ENCODE measurements at regions not wholly inside any gene's neighbourhood (a gene's known extent, or its start where the extent isn't known, plus 50 kb on each side); places are given as distances from the start of the nearest gene placed in this dataset.

GRCh38 chr7:25308246-25308645 is 80.0 kb upstream of the NPVF start:
- no peak overlapping the region for H3K4me3 Mint-ChIP-seq
- POLR2A ChIA-PET = no interaction called here
- CTCF ChIA-PET = no interaction called here

DNA sequence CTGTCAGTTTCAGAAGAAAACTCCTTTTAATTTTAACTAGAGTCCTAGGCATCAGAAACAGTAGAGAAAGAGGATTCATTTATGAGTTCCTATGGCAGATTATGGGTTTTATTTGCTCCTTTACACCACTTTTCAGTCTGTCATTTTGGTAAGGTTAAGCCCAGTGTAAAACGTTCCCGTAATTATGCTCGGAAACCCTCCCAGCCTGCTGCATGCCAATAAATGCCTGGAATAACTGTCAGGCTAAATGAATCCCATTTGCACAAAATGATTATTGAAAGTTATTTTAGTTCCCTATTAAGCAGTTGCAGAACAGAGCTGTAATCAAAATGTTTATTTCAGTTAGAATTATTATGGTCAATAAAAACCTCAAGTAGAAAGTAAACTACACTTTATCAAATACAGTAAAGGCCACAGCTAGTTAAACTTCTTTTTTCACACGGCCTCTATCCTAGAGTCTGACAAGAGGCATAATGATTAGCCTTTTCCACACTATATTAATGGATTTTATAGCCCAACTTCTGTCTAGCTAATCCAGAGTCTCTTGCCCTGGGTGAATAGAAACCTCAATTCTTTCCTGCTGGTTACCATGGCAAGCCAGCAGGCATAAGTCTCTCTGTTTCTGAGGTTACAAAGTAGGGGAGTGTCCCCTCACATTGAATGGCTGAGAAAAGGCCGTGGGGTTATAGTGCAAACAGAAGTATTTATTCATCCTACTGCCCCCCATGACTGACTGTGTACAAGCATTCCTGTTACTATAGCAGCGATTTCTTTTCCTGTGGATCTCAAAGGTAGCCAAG is 80.8 kb upstream of the NPVF start:
- no peaks in the 10 kb centered on the region for H3K4me1 Mint-ChIP-seq (ENCODE audit: low read depth)
- H3K27me3 ChIP-seq (ENCODE audit: control insufficient read depth in 1 of 2, insufficient read depth in 2 of 2, low read length in 2 of 2) = no peaks in the 10 kb centered on the region
- TF ChIP-seq CTCF (IDR thresholded peaks at IDR 0.05) = no peak
- no peak overlapping the region for H3K4me3 Mint-ChIP-seq
- intact Hi-C loops (cut with DNase I, micrococcal nuclease) = no loop called here
- DNase-seq (no peak), ATAC-seq (ENCODE audit: poor library complexity) (no peak)
- POLR2A ChIA-PET = no interaction called here
- H3K4me1 ChIP-seq (ENCODE audit: insufficient read depth, low read length) = no peaks in the 10 kb centered on the region
- no peaks in the 10 kb centered on the region for H3K9me3 ChIP-seq (ENCODE audit: control insufficient read depth in 1 of 2, insufficient read depth in 1 of 2, low read length in 2 of 2)
- H3K27ac Mint-ChIP-seq = no peak overlapping the region
- H3K36me3 Mint-ChIP-seq (ENCODE audit: low read depth) = no peaks in the 10 kb centered on the region
- H3K27ac ChIP-seq (ENCODE audit: low read depth in 1 of 2, low read length in 2 of 2) = no peak overlapping the region
- peaks cover 4% of the 10 kb centered on the region for H3K27me3 Mint-ChIP-seq
- no peaks in the 10 kb centered on the region for H3K9me3 Mint-ChIP-seq
- no peaks in the 10 kb centered on the region for H3K36me3 ChIP-seq (ENCODE audit: insufficient read depth, low read length)
- H3K4me3 ChIP-seq (ENCODE audit: low read length) = no peak overlapping the region
- CTCF ChIA-PET = no interaction called here

More at GRCh38 chr7:25308246-25308645, 80.0 kb upstream of the NPVF start:
- Histone ChIP-seq H3K36me3 (ENCODE audit: insufficient read depth, low read length) (no peaks in the 10 kb centered on the region), H3K9me3 (ENCODE audit: control insufficient read depth in 1 of 2, insufficient read depth in 1 of 2, low read length in 2 of 2) (no peaks in the 10 kb centered on the region), H3K27ac (ENCODE audit: low read depth in 1 of 2, low read length in 2 of 2) (no peak overlapping the region), H3K4me3 (ENCODE audit: low read length) (no peak overlapping the region), H3K4me1 (ENCODE audit: insufficient read depth, low read length) (no peaks in the 10 kb centered on the region), H3K27me3 (ENCODE audit: control insufficient read depth in 1 of 2, insufficient read depth in 2 of 2, low read length in 2 of 2) (no peaks in the 10 kb centered on the region)
- ATAC-seq (ENCODE audit: poor library complexity) = no peak
- Mint-ChIP-seq H3K36me3 (ENCODE audit: low read depth) (no peaks in the 10 kb centered on the region), H3K27ac (no peak overlapping the region), H3K9me3 (no peaks in the 10 kb centered on the region), H3K4me1 (ENCODE audit: low read depth) (no peaks in the 10 kb centered on the region), H3K27me3 (peaks cover 4% of the 10 kb centered on the region)
- intact Hi-C loops (cut with DNase I, micrococcal nuclease) = no loop called here
- no peak for DNase-seq
- no peak for TF ChIP-seq CTCF (IDR thresholded peaks at IDR 0.05)

DNA sequence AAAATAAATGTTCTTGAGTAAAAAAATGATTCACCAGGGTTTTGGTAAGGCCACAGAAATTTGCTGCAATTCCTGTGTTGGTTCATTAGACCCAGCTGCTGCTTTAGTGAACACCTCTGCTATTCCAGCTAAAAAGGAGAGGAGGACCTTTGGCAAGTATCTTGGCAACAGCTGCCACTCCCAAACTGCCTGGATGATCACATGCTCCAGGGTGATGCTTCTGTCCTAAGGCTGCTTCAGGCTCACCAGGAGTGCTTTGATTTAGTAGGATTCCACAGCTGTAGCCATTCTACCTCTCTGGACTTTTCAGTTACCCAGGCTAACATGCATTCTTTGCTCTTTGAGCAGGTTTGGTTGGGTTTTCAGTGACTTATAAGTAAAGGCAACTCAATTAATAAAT is 82.6 kb upstream of the NPVF start:
- ChIA-PET POLR2A (no interaction called here), CTCF (no interaction called here)
- no peak for TF ChIP-seq CTCF (IDR thresholded peaks at IDR 0.05)
- no peak overlapping the region for H3K4me3 Mint-ChIP-seq
- Histone ChIP-seq H3K27ac (ENCODE audit: low read depth in 1 of 2, low read length in 2 of 2) (no peak overlapping the region), H3K4me1 (ENCODE audit: insufficient read depth, low read length) (no peaks in the 10 kb centered on the region), H3K27me3 (ENCODE audit: control insufficient read depth in 1 of 2, insufficient read depth in 2 of 2, low read length in 2 of 2) (no peaks in the 10 kb centered on the region), H3K4me3 (ENCODE audit: low read length) (no peak overlapping the region), H3K36me3 (ENCODE audit: insufficient read depth, low read length) (no peaks in the 10 kb centered on the region), H3K9me3 (ENCODE audit: control insufficient read depth in 1 of 2, insufficient read depth in 1 of 2, low read length in 2 of 2) (no peaks in the 10 kb centered on the region)
- intact Hi-C loops (cut with DNase I, micrococcal nuclease) = no loop called here
- ATAC-seq (ENCODE audit: poor library complexity) (no peak), DNase-seq (no peak)
- H3K4me1 Mint-ChIP-seq (ENCODE audit: low read depth) = no peaks in the 10 kb centered on the region
- H3K27me3 Mint-ChIP-seq = peaks cover 4% of the 10 kb centered on the region
- no peaks in the 10 kb centered on the region for H3K36me3 Mint-ChIP-seq (ENCODE audit: low read depth)
- H3K27ac Mint-ChIP-seq = no peak overlapping the region
- H3K9me3 Mint-ChIP-seq = no peaks in the 10 kb centered on the region
